ENCODE measurements at regions not wholly inside any gene's neighbourhood (a gene's known extent, or its start where the extent isn't known, plus 50 kb on each side); places are given as distances from the start of the nearest gene placed in this dataset.

DNA sequence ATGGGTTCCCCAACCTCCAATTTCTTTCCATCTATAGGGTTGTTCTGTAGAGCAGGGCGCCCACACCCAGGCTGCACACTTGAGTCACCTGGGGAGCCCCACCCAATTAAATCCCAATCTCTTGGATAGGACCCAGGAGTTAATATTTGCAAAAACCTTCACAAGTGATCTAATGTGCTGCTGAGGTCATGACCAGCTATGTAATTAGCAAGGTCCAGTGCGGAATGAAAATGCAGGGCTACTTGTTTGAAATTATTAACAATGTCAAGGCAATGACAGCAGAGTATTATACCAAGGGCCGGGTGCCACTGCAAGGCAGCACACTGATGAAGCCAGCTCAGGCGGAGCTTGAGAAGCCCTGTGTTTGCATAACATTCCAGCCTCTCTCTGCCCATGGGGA lies 302.7 kb downstream of the MAF start:
- Histone ChIP-seq H3K9me3 (ENCODE audit: control insufficient read depth, low read depth, low read length) (no peaks in the 10 kb centered on the region), H3K27me3 (ENCODE audit: control insufficient read depth, extremely low read depth, insufficient read depth, low read length) (no peaks in the 10 kb centered on the region), H3K9ac (ENCODE audit: control insufficient read depth, extremely low read depth, insufficient read depth, low read length) (no peak overlapping the region), H3K27ac (ENCODE audit: control insufficient read depth, insufficient read depth, low read length) (no peak overlapping the region), H3K79me2 (ENCODE audit: control insufficient read depth, insufficient read depth, low read length) (no peaks in the 10 kb centered on the region), H3K9me1 (ENCODE audit: control insufficient read depth, extremely low read depth, insufficient read depth, low read length) (no peaks in the 10 kb centered on the region), H2AFZ (ENCODE audit: control insufficient read depth, low read length) (no peak overlapping the region), H3K36me3 (ENCODE audit: control insufficient read depth in 2 of 2, extremely low read depth in 1 of 2, insufficient read depth in 2 of 2, low read length in 2 of 2) (no peaks in the 10 kb centered on the region), H4K20me1 (ENCODE audit: control insufficient read depth, extremely low read depth, insufficient read depth, low read length) (no peaks in the 10 kb centered on the region), H3K4me1 (ENCODE audit: control insufficient read depth, extremely low read depth, insufficient read depth, low read length) (no peaks in the 10 kb centered on the region), H3K4me2 (ENCODE audit: control insufficient read depth, extremely low read depth, insufficient read depth, low read depth, low read length) (no peak overlapping the region), H3K4me3 (ENCODE audit: control insufficient read depth in 2 of 3, extremely low read depth in 1 of 3, insufficient read depth in 2 of 3, low read depth in 1 of 3, low read length in 3 of 3) (no peak overlapping the region)
- no peak for TF ChIP-seq CTCF (optimal IDR thresholded peaks at IDR 0.05 in 1 of 3, IDR thresholded peaks at IDR 0.05 in 1 of 3, conservative IDR thresholded peaks at IDR 0.05 in 1 of 3; ENCODE audit: extremely low read depth in 1 of 3, insufficient read depth in 2 of 3, low read length in 3 of 3)
- TF ChIP-seq EZH2 (IDR thresholded peaks at IDR 0.05; ENCODE audit: low read length): no peak
- dilution Hi-C loops (cut with MboI; ENCODE audit: extremely low pct_ligation_motif_present, low sequenced_read_pairs): no loop called here
- FAIRE-seq (no peak), DNase-seq (ENCODE audit: low read depth, low spot score) (no peak)

DNA sequence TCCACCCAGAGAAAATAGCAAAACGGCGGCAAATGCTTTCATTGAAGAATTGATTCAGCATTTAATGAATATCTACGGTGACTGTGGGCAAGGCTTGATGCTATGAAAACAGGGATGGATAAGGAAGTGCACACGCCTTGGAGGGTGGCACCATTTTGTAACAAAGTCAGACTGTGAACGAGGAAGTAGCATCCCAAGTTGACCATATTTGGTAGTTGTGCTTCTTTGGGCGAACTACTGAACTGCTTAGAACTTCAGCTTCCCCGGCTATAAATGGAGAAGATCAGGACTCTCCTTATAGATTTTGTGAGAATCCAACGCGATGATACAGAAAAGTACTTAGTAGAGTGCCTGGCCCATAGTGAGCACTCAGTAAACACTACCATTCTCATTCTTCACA lies 303.2 kb downstream of the MAF start:
- H3K9me1 ChIP-seq (ENCODE audit: control insufficient read depth, extremely low read depth, insufficient read depth, low read length): no peaks in the 10 kb centered on the region
- no peak overlapping the region for H3K27ac ChIP-seq (ENCODE audit: control insufficient read depth, insufficient read depth, low read length)
- no peaks in the 10 kb centered on the region for H4K20me1 ChIP-seq (ENCODE audit: control insufficient read depth, extremely low read depth, insufficient read depth, low read length)
- TF ChIP-seq EZH2 (IDR thresholded peaks at IDR 0.05; ENCODE audit: low read length) (no peak), CTCF (optimal IDR thresholded peaks at IDR 0.05 in 1 of 3, IDR thresholded peaks at IDR 0.05 in 1 of 3, conservative IDR thresholded peaks at IDR 0.05 in 1 of 3; ENCODE audit: extremely low read depth in 1 of 3, insufficient read depth in 2 of 3, low read length in 3 of 3) (no peak)
- DNase-seq (ENCODE audit: low read depth, low spot score) (no peak), FAIRE-seq (no peak)
- no peaks in the 10 kb centered on the region for H3K27me3 ChIP-seq (ENCODE audit: control insufficient read depth, extremely low read depth, insufficient read depth, low read length)
- H3K9me3 ChIP-seq (ENCODE audit: control insufficient read depth, low read depth, low read length): no peaks in the 10 kb centered on the region
- dilution Hi-C loops (cut with MboI; ENCODE audit: extremely low pct_ligation_motif_present, low sequenced_read_pairs): no loop called here
- H3K79me2 ChIP-seq (ENCODE audit: control insufficient read depth, insufficient read depth, low read length): no peaks in the 10 kb centered on the region
- H3K4me3 ChIP-seq (ENCODE audit: control insufficient read depth in 2 of 3, extremely low read depth in 1 of 3, insufficient read depth in 2 of 3, low read depth in 1 of 3, low read length in 3 of 3): no peak overlapping the region
- no peaks in the 10 kb centered on the region for H3K36me3 ChIP-seq (ENCODE audit: control insufficient read depth in 2 of 2, extremely low read depth in 1 of 2, insufficient read depth in 2 of 2, low read length in 2 of 2)
- no peak overlapping the region for H3K9ac ChIP-seq (ENCODE audit: control insufficient read depth, extremely low read depth, insufficient read depth, low read length)
- no peaks in the 10 kb centered on the region for H3K4me1 ChIP-seq (ENCODE audit: control insufficient read depth, extremely low read depth, insufficient read depth, low read length)
- no peak overlapping the region for H3K4me2 ChIP-seq (ENCODE audit: control insufficient read depth, extremely low read depth, insufficient read depth, low read depth, low read length)
- H2AFZ ChIP-seq (ENCODE audit: control insufficient read depth, low read length): no peak overlapping the region

Data from keratinocyte (primary cell).